GM18861 (cell line): ENCODE measurements at regions not wholly inside any gene's neighbourhood (a gene's known extent, or its start where the extent isn't known, plus 50 kb on each side); places are given as distances from the start of the nearest gene placed in this dataset.
"Not testable (repeated sequence)": the region's sequence is repeated elsewhere in the genome, so short reads cannot be mapped to it uniquely, and the experiment has no call there.

Experiments
- ATAC-seq: cut with Tn5 transposase; IDR thresholded peaks from one replicate; pipeline ENCODE4 v1.9.1; 2021; ENCODE audit not compliant: unreplicated experiment

GRCh38 chr4:124946696-124947095 is 234.2 kb upstream of the ANKRD50 start:
- no peak for ATAC-seq

GRCh38 chr4:124945422-124945821 is 232.9 kb upstream of the ANKRD50 start:
- no peak for ATAC-seq

- ATAC-seq: no peak
Measured at GRCh38 chr4:124943938-124944337, 231.4 kb upstream of the ANKRD50 start.

GRCh38 chr4:124943145-124943889 is 230.8 kb upstream of the ANKRD50 start:
- no peak for ATAC-seq

- no peak for ATAC-seq
Measured at GRCh38 chr4:124941267-124941666, 228.7 kb upstream of the ANKRD50 start.

GRCh38 chr4:124940387-124940786 is 227.9 kb upstream of the ANKRD50 start:
- ATAC-seq: no peak

- ATAC-seq: no peak
Measured at GRCh38 chr4:124939908-124940307, 227.4 kb upstream of the ANKRD50 start.

GRCh38 chr4:124938836-124939235 is 226.3 kb upstream of the ANKRD50 start:
- ATAC-seq: no peak

- ATAC-seq: no peak
Measured at GRCh38 chr4:124937993-124938392, 225.5 kb upstream of the ANKRD50 start.

GRCh38 chr4:124936427-124936826 is 223.9 kb upstream of the ANKRD50 start:
- ATAC-seq: no peak

GRCh38 chr4:124934916-124935315 is 222.4 kb upstream of the ANKRD50 start:
- ATAC-seq: no peak

GRCh38 chr4:124933521-124933920 is 221.0 kb upstream of the ANKRD50 start:
- no peak for ATAC-seq

GRCh38 chr4:124932447-124932846 is 219.9 kb upstream of the ANKRD50 start:
- ATAC-seq: no peak

- no peak for ATAC-seq
Measured at GRCh38 chr4:124931050-124931449, 218.5 kb upstream of the ANKRD50 start.

- ATAC-seq: not testable (repeated sequence)
Measured at GRCh38 chr4:124922748-124923147, 210.2 kb upstream of the ANKRD50 start.

- no peak for ATAC-seq
Measured at GRCh38 chr4:124918559-124919122, 206.1 kb upstream of the ANKRD50 start.

GRCh38 chr4:124915073-124915472 is 202.5 kb upstream of the ANKRD50 start:
- no peak for ATAC-seq

GRCh38 chr4:124913237-124913636 is 200.7 kb upstream of the ANKRD50 start:
- ATAC-seq: no peak

- ATAC-seq: no peak
Measured at GRCh38 chr4:124910327-124910726, 197.8 kb upstream of the ANKRD50 start.

GRCh38 chr4:124907881-124908280 is 195.3 kb upstream of the ANKRD50 start:
- ATAC-seq: no peak

GRCh38 chr4:124905441-124905840 is 192.9 kb upstream of the ANKRD50 start:
- ATAC-seq: no peak

GRCh38 chr4:124904723-124905388 is 192.3 kb upstream of the ANKRD50 start:
- no peak for ATAC-seq
